ENCODE measurements at regions not wholly inside any gene's neighbourhood (a gene's known extent, or its start where the extent isn't known, plus 50 kb on each side); places are given as distances from the start of the nearest gene placed in this dataset.

- no peak overlapping the region for H3K27ac ChIP-seq (replicated peaks)
- H3K27me3 ChIP-seq (ENCODE audit: low read depth) = no peaks in the 10 kb centered on the region
- intact Hi-C loops (cut with micrococcal nuclease) = no loop called here
- no peak for TF ChIP-seq CTCF (IDR thresholded peaks at IDR 0.05; ENCODE audit: borderline replicate concordance)
- H3K36me3 ChIP-seq = no peaks in the 10 kb centered on the region
- H3K4me1 ChIP-seq = no peaks in the 10 kb centered on the region
- H3K4me3 ChIP-seq = no peak overlapping the region
- DNase-seq = no peak
- peaks cover 9% of the 10 kb centered on the region for H3K9me3 ChIP-seq (replicated peaks)
Observed at GRCh38 chr6:6840831-6841291, 252.3 kb downstream of the LY86 start.

- H3K4me1 ChIP-seq = no peaks in the 10 kb centered on the region
- no peaks in the 10 kb centered on the region for H3K36me3 ChIP-seq
- no peak for TF ChIP-seq CTCF (IDR thresholded peaks at IDR 0.05; ENCODE audit: borderline replicate concordance)
- no peaks in the 10 kb centered on the region for H3K27me3 ChIP-seq (ENCODE audit: low read depth)
- no peak for DNase-seq
- H3K27ac ChIP-seq (replicated peaks) = no peak overlapping the region
- H3K4me3 ChIP-seq = no peak overlapping the region
- intact Hi-C loops (cut with micrococcal nuclease) = no loop called here
- peaks cover 11% of the 10 kb centered on the region for H3K9me3 ChIP-seq (replicated peaks)
Observed at GRCh38 chr6:6841571-6841970, 253.1 kb downstream of the LY86 start.

- intact Hi-C loops (cut with micrococcal nuclease) = no loop called here
- Histone ChIP-seq H3K9me3 (replicated peaks) (peaks cover 11% of the 10 kb centered on the region), H3K36me3 (no peaks in the 10 kb centered on the region), H3K4me3 (no peak overlapping the region), H3K4me1 (no peaks in the 10 kb centered on the region), H3K27ac (replicated peaks) (no peak overlapping the region), H3K27me3 (ENCODE audit: low read depth) (no peaks in the 10 kb centered on the region)
- TF ChIP-seq CTCF (IDR thresholded peaks at IDR 0.05; ENCODE audit: borderline replicate concordance) = no peak
- no peak for DNase-seq
Observed at GRCh38 chr6:6842291-6842690, 253.8 kb downstream of the LY86 start.

- no peaks in the 10 kb centered on the region for H3K27me3 ChIP-seq (ENCODE audit: low read depth)
- intact Hi-C loops (cut with micrococcal nuclease) = no loop called here
- H3K4me1 ChIP-seq = no peaks in the 10 kb centered on the region
Observed at GRCh38 chr6:6843057-6843627, 254.6 kb downstream of the LY86 start.

GRCh38 chr6:6843777-6844176 lies 255.3 kb downstream of the LY86 start:
- Histone ChIP-seq H3K4me1 (no peaks in the 10 kb centered on the region), H3K36me3 (no peaks in the 10 kb centered on the region), H3K9me3 (replicated peaks) (peaks cover 11% of the 10 kb centered on the region), H3K27ac (replicated peaks) (no peak overlapping the region), H3K27me3 (ENCODE audit: low read depth) (no peaks in the 10 kb centered on the region), H3K4me3 (no peak overlapping the region)
- intact Hi-C loops (cut with micrococcal nuclease) = no loop called here
- no peak for DNase-seq
- no peak for TF ChIP-seq CTCF (IDR thresholded peaks at IDR 0.05; ENCODE audit: borderline replicate concordance)

More at GRCh38 chr6:6843057-6843627, 254.6 kb downstream of the LY86 start:
- no peak overlapping the region for H3K4me3 ChIP-seq
- H3K9me3 ChIP-seq (replicated peaks) = peaks cover 11% of the 10 kb centered on the region
- no peak overlapping the region for H3K27ac ChIP-seq (replicated peaks)
- TF ChIP-seq CTCF (IDR thresholded peaks at IDR 0.05; ENCODE audit: borderline replicate concordance) = no peak
- H3K36me3 ChIP-seq = no peaks in the 10 kb centered on the region
- DNase-seq = no peak

Data from left ventricle myocardium inferior (tissue), 1 donor.